OCI-M1 (cell line): ENCODE measurements at regions not wholly inside any gene's neighbourhood (a gene's known extent, or its start where the extent isn't known, plus 50 kb on each side); places are given as distances from the start of the nearest gene placed in this dataset.

Experiments
- DNase-seq: peaks from one replicate; lab custom pipeline; 2025; lab: John Stamatoyannopoulos, UW

DNA sequence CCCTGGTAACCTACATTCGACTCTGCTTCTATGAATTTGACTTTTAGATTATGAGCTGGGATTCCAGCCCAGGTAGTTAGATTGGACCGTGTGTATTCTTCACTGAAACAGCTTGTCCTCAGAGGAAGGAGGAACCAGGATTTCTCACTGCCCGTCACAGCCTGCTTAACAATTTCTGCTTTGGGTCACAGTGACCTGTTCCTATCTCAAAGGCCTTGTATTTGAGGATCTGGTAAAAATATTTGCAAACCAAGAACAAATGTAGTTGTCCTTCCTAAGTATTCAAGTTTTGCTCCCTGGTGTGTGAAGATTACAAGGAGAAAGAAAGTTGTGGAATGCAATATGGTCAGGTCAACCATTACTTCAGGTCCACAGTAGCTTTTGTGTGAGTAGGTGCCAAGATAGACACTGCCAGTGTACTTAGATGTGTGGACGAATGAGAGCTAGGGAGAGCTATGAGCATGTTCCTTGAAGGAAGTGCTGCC is 55.1 kb downstream of the KIF4B start:
- no peak for DNase-seq

DNA sequence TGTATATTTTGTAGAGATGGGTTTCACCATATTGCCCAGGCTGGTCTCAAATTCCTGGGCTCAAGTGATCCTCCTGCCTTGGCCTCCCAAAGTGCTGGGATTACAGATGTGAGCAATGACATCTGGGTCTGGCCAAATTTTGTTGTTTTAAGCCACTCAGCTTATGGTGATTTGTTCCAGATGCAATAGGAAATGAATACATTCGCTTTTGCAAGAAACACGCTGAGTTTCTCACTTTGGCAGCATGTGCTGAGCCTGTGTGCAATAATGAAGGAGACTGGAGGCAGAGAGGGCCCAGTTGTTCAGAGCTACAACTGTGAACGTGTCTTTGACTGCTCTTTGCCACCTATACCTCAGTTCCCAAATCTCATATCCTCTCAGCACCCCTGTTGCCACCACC is 56.4 kb downstream of the KIF4B start:
- DNase-seq: no peak

DNA sequence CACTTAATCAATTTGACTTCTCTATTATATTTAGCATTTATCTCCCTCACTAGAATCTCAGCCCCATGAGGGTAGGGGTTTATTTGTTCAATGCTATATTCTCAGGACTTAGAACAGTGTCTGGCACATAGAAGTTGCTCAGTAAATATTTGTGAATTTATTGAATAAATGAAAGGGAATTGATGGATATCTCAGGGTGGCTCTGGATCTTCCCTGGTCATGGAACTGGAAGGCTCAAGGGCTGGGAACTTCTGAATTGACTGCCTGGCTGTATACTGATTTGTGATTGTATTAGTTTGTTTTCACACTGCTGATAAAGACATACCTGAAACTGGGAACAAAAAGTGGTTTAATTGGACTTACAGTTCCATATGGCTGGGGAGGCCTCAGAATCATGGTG is 57.2 kb downstream of the KIF4B start:
- no peak for DNase-seq

DNA sequence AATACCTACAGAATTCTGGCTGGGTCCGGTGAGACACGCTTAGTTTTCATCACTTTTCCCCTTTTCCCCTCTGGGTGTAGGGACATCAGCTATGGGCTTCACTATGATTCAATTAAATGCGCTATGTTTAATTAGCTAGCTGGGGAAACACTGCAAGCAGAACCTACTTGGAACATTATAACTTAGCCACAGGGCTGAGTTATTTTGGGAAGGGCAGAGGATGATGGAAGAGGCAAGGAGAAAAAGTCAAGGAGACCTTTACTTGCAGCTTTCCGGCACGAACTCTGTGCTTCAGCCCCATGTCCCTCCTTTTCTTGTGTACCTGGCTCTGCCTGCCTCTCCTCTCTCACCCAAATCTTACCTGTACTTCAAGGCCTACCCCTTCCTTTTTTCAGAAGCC is 62.8 kb downstream of the KIF4B start:
- DNase-seq: no peak

DNA sequence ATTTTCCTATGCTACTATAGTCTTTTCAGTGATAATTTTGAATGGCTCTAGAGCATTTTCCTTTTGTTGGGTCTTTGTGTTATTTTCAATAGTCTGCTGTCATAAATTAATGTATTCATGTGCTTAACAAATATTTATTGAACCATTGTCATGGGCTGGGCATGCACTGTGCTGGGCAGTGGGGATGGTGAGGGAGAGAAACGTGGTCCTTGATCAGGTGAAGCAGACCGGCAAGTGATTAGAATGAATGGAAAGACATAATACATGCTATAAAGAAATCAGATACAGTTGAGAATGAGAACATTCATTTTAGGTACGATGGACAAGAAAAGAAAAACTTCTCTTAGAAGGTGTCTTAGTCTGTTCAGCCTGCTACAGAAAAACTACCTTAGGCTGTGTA is 66.1 kb downstream of the KIF4B start:
- no peak for DNase-seq

DNA sequence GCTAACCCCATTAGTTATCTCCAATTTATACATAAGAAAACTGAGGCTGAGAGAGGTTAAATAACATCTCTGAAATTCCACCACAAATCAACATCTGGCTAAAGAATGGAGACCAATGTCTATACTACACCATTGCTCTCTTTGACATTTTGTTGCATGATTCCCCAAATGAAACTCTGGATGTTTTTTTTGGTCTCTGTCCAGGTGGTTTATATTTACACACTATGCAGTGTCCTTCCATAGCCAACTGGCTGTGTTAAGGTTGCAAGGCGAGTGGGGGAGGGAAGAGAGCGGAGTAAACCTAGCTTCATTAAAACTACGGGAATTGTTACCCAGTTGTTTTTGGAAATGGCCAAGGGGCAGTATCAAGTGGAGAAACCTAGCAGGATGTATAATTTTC is 67.2 kb downstream of the KIF4B start:
- DNase-seq: no peak

DNA sequence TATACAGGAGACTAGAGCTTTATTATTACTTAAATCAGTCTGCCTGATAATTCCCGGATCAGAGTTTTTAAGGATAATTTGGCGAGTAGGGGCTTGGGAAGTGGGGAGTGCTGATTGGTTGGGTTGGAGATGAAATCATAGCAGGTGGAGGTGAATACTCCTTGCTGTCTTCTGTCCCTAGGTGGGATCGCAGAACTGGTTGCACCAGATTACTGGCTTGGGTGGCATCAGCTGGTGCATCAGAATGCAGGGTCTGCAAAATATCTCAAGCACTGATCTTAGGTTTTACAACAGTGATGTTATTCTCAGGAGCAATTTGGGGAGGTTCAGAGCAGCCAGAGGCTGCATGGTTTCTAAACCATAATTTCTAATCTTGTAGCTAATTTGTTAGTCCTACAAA is 68.1 kb downstream of the KIF4B start:
- DNase-seq: no peak

DNA sequence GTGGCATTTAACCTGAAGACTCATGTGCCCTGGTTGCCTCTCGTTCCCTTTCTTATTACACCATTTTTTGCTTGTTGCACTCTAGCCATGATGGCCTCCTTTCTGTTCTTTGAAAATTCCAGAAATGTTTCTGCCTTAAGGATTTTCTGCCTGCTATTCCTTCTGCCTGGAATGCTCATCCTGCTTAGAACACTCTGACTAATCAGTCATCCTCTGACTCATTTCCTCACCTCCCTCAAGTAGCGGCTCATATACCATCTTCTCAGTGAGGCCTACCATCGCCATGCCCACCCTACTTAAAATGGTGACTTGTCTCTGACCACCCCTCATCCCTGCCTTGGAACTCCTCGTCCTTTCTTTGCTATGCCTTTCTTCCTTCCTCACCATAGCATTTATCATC is 68.8 kb downstream of the KIF4B start:
- no peak for DNase-seq

DNA sequence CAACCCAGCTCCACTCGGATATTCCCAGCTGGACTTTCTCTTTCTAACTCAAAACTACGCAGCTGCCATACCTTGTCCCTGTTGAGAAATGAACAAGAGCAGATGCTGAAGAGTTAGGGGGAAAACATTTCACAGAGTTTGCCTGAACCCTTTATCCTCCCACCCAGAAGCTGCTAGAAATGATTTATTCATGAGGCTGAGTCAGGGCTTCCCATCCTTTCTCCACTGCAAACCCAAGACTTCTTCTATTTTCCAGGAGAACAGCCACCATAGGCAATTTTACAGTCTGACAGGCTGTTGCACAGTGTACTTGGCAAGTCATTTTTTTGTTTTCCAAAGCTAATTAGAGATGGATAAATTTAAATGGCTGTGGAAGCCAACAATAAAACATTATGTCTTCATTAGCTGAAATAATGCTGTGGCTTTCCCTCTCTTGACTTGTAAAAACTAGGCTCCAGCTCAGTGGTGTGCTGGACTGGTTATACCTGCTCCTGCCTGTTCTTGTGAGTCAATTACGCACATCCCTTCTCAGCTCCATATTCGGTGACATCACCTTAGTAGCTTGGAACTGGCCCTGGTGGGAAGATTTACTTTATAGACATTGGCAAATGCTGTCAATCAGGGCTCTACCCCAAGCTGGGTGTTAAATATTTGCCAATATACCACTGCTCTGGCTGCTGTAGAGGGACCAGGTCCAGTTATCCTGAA is 71.9 kb downstream of the KIF4B start:
- DNase-seq: no peak

DNA sequence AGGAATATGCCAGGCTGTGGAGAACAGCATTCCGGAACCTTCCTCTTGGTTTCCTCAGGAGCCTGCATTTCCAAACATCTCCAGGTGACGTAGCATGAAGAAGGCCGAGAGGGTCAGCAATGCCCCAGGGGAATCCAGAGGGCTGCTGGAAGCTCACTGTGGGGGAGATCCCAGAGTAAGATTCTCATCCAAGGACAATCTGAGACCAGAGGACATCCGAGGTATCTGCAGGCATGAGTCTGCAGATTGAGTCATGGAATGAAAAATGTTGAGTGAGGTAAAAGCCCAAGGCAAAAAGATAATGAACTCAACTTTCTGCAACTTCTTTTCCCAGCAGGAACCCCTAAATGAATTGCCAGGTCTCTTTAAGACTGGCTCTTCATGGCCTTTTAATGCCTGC is 73.5 kb downstream of the KIF4B start:
- DNase-seq: no peak

DNA sequence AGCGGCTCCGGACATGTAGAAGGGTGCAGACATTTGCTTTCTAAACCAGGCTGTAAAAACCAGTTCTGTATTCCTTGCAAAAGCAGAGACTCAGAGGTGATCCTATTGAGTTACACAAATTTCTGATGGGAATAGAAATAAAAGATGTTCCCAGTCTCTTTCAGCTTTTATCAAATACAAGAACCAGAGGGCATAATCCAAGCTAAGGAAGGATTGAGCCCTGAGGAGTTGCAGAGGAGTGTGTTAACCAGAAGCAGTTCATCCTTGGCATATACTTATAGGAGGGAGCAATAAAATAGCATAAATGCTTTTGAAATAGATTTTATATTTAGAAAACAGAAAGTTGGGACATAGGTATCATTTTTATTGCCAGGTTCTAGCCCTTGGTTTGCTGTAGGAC is 75.3 kb downstream of the KIF4B start:
- no peak for DNase-seq

DNA sequence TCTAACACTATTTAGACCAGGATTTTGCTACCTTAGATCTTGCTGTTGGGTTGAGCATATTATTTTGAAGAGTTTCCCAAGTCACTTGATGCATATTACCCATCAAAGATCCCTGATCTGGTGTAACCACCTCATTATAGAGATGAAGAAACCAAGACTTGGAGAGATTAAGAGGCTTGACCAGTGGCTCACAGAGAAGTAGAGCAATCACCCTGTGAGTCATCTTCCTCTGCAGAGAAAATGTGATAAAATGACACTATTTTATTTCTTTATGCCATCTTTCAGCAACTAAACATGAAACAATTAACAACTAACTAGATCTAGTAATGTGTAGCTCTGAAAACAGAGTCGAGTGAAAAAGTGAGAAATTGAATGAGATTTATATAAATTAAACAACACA is 76.1 kb downstream of the KIF4B start:
- DNase-seq: no peak

DNA sequence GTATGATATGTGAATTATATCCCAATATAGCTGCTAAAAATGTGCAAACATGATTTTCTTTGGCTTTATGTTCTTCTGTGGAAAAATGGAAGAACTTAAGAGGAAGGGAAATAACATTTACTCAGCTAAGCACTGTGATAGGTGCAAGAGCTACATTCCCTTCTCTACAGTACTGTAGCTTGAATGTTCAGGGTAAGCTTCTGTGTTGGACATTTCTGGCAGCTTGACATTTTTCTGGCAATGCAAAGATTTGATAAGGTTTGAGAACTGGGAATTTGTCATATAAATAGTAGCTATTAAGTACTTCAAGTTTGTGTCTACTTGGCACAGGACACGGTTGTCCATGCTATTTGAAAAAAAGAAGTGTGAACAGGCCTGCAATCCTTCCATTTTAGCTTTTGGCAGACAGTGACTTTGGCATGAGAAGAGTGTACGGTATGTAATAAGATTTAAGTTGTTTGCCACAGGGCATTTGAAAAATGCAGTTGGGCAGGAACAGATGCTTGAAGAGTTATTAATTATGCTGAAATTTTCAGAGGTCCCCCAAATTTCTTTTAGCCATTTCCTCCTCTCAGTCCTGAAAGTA is 77.6 kb downstream of the KIF4B start:
- DNase-seq: no peak

DNA sequence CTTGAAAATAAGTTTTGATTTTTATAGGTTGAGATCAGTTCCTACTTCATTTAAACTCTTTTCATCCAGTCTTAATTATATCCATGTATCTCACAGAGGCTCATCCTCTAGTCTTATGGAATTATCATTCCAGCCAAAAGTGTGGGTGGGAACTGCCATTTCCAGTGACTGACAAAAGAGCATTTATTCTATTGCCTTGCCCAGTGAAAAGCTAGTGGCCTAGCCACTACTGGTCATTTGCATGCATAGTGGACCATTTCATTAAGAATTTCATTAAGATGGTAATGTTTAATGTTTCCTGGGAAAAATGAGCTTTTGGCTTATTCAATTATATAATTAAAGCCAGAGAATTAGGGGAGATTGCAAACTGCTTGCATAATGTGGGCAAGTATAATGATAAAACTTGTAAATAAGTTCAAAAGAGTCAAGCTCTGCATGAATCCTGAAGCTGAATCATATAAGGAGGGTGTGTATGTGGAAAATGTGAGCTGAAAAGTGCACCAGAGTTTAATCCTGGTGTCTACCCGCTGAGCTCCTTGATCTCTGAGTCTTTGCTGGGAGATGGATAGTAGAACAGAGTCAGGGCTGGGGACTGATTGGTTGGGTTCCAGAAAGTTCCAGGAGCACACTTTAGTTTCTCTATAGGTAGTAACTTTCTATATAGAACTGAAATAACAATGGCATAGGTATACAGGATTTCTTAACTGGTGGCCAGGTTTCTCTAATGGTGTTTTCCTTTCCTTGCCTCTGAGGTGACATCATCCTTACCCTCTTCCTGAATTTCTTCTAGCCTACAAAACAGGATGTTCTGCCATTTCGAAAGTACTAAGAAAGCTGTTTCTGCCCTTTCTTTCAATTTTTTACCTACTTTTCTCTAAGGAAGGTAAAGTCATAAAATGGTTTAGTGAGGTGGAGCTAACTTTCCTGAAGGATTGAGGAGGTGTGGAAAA is 78.5 kb downstream of the KIF4B start:
- no peak for DNase-seq

DNA sequence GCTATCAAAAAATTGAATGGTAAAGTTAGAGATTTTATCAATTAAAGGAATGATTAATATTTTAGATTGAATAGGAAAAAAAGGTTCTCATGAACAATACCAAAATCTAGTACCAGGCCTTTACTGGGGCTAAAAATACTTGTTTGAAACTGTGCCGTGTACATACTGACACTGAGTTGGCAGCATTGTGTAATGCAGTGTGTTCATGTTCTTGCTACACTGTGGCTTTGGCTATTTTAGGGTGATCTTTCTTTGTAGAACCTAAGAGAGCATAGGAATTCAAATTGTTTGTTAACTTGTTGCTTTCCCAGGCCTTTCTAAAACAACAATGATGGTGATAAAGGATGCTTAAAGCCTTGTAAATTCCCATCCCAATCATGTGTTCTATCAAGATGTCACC is 80.9 kb downstream of the KIF4B start:
- no peak for DNase-seq

DNA sequence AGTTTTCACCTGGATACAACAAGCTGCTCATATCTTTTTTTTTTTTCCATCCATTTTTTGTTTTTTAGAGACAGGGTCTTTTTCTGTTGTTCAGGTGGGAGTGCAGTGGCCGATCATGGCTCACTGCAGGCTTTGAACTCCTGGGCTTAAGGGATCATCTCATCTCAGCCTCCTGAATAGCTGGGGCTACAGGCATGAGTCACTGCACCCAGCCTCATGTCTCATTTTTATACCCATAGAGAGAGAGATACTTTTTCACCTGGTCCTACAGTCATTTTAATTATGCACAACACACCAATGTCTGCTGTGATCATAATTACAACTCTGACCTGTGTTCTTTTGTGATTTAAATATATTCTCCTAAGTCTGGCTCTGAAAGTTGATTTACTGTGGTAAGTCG is 84.4 kb downstream of the KIF4B start:
- no peak for DNase-seq

DNA sequence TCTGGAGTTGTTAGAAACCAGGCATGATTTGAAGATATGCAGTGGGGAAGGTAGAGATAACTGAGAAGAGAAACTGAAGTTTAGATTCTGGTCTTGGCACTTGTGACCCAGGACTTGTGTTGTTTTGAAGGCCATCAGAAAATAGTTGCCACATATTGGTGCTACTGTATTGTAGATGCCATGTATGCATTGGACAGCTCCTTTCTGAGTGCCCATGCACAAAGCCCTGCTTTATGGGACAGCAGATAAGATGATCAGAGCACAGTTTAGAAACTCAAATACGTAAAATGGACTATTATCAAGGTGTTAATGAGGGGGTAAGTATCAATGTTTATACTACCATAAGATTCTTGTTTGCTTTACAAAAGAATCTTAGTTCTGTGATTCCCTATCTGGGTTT is 84.9 kb downstream of the KIF4B start:
- DNase-seq: no peak

DNA sequence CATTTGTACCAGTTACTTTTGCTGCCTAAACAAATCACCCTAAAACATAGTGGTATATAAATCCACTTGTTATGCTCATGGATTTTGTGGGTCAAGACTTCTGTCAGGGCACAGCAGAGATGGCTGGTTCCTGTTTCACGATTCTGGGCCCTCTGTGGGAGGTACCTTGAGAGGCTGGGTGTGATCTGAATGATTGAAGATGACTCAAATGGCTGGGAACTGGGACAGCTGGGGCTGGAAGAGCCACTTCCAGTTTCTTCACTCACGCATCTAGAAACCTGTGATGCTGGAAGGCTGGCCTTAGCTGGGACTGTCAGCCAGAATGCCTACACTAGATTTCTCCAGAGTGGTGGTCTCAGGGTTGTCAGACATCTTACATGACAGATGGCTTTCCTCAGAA is 88.1 kb downstream of the KIF4B start:
- peak; percentile 29 for DNase-seq

DNA sequence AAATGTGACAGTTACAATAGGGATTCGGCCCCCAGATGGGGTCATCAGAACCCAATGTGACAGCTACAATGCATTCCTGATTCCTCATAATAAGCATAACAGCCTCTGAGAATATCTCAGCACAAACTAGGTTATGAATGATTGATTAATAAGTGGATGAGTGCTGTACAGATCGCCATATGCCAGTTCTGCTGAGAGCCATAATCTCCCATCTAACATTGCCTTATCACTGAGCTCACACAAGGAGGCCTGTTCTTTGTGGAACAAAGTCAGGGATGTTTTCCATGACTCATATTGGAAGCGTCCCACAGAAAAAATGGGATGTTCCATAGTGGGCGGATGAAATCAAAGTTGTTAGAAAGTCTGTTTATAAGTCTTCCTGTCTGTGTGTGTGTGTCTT is 89.6 kb downstream of the KIF4B start:
- DNase-seq: no peak

DNA sequence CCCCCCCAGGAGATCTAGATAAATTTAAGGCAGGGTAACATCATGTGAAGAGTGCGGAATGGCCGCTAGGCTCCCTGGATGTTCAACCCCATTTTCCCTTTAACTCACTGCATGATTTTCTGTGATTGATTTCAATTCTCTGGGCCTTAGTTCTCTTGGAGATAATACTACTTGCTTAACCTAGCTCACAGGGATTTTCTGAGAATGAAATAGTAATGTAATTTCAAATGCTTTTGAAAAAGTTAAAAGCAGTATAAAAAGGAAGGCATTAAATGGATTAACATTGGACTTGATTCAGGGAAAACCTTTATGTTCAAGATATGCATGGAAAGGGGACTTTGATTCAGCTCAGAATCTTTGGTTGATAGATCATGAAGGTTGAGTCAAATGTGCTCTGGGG is 90.9 kb downstream of the KIF4B start:
- DNase-seq: no peak

DNA sequence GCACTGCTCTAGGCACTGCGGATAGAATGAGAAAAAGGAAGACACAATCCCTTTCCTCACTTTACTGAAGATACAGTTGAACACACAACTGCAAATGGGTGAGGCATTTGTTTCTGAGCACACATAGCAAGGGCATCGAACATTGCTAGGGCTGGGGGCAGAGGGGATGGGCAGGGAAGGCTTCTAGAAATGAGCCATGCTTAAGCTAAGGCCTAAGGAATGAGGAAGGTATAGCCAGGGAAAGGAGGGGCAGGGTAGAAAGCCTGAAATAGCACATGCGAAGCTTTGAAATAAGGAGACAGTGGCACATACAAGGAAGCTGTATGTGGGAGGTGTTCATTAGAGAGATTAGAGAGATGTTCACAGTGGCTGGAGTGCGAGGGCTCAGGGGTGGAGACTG is 92.7 kb downstream of the KIF4B start:
- DNase-seq: peak; percentile 32

DNA sequence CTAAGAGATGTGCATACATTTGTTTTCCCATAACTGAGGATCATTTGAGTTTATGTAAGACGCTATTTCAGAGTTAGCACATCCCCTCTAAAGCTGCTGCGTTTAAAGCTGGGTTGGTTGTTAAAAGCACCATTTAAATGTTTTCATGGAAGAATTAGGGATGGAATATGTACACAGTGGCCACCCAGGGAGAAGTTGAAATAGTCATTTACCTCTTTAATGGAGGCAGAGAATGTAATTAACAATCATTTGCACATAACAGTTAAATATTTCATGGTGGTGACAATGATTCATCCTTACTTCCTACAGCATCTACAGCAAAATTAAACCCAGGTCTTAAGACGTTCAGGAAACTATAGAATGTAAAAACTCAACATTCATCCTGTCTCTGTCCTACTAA is 100.3 kb downstream of the KIF4B start:
- no peak for DNase-seq

DNA sequence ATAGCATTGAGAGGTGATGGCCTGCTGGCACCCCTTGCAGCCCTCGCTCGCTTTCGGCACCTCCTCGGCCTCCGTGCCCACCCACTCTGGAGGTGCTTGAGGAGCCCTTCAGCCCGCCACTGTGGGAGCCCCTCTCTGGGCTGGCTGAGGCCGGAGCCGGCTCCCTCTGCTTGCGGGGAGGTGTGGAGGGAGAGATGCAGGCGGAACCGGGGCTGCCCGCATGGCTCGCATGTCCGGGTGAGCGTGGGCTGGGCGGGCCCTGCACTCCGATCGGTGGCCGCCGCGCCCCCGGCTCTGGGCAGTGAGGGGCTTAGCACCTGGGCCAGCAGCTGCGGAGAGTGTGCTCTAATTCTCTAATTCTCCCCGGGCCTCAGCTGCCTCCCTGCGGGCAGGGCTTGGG is 101.1 kb downstream of the KIF4B start:
- no peak for DNase-seq
